Fibroblast of skin of left biceps (primary cell): ENCODE measurements at regions not wholly inside any gene's neighbourhood (a gene's known extent, or its start where the extent isn't known, plus 50 kb on each side); places are given as distances from the start of the nearest gene placed in this dataset.

Experiments used
- DNase-seq, 2 experiments: peaks; one replicate each; pipeline ENCODE4 v3.0.0-alpha.2; 2013; ENCODE audit warnings: low read depth in 2 of 2

DNA sequence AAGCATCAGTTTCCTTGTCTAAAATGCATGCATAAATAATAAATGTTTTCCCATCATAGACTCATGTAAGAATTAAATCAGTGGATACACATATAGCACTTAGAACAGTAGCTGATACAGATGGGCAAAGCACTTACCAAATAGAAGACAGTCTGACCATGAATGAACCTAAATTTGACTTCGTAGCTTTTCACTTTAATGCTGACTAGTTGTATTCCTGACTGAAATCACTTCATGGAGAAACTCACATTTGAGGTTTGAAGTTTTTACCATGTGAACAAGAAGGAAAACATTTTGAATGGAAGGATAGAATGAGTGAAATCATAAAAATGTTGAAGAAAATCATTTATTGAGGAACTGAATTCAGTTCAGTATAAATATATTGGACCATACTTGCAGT, 68.8 kb upstream of the TMCO5A start:
- DNase-seq, result no peak

DNA sequence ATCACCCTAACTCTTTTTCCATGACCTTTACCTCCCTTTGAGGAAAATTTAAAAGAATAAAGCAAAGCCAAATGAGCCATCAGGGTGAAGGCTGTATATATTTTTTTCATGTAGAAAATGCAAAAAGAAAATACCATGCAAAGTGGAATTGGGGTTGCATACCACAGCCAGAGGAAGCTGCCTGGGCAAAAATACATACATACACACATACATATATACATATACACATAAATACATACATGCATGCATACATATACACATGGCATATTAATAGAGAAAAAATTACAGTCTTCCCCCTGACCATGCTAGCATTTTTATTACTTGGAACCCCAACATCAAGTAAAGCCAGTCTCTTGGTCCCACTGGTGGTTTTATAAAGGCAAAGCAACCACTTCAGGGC, 63.7 kb upstream of the TMCO5A start:
- no peak for DNase-seq

DNA sequence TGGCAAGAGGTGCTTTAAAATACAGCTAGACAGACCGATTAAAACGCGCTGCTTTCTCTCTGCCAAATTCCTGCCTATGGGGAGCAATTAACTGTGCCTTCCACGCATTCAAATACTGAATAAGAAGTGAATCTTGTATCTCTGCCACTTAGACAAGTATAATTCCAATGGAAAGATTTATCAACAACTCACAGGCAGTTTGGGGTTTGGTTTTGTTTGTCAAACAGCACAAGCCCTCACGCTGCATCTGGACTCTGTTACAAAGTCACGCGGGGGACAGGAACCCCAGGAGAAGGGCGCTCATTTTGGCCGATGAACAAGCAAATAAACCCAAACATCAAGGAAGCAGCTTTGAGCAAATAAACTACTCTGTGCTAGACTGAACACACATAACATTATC, 61.8 kb upstream of the TMCO5A start:
- no peak for DNase-seq

DNA sequence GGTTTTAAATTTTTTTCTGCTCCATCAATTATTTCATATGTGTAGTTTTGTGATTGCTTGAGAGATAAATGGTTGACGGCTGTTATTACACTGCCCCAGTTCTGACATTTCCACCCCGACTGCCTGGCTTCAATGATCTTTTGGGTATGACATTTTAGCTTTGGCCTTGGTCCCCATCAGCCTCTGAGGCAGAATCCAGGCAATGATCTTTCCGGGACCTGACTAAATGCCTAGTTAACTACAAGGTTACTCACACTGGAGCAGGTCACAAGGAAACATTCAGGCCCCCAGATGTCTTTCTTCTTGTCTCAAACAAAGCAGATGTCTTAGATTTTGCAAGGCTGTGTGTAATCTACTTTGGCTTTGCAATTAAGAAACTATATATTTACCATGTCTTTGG, 61.1 kb upstream of the TMCO5A start:
- DNase-seq, result no peak

DNA sequence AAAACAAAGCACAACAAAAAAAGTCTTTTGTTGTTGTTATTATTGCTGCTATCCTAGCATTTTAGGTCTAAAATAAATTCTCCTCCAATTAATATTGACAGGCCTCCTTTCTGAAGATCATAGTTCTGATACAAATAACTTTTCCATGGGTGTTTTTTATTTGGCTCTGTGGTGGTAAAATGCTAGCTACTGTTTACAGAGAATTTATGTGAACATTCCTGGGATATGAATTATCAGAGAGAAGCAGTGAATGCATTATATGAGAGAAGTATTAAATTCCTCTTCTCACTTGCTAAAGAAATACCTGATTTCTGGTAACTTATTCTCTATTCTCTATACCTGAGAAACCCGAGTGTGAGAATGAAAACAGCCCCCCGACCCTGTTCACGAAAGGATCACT, 57.5 kb upstream of the TMCO5A start:
- DNase-seq, result no peak

DNA sequence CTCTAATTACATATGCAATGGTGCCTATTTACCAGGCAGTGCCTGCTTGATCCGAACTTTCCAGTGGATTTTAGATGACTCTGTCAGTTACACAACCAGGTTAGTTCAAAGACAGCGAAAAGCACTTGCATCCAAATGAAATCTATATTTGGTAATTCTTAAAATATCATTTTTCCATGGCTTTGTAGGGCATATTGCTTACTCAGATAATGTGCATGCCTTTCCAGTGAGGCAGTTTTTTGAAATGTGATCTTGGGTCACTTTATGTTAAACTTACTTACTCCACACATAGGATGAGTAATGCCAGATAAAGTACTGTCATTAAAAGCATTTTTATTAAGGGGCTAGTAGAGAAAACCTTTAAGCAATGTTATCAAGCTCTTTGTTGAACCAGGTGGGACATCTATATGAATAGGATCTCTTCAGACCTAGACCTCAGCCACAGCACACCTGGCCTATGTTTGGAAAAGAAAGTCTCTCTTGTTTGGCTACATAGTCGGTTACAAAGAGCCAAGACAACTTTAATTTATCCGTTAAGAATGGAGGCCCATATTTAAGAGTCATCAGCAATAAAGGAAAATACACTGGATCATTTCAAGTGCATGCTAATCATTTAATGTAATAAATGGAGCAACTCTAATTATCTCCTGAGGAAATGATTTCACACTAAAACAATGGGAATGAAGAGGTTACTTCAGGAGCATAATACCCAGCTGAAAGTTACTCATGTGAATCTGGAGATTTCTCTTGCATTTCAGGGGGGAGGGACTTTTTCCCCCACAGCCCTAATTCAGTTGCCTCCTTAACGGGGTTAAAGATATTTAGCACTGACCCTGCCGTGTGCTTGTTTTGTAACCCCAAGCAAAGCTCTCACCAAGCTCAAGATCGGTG, 56.3 kb upstream of the TMCO5A start:
- peak; percentile 79 to 86 for DNase-seq

DNA sequence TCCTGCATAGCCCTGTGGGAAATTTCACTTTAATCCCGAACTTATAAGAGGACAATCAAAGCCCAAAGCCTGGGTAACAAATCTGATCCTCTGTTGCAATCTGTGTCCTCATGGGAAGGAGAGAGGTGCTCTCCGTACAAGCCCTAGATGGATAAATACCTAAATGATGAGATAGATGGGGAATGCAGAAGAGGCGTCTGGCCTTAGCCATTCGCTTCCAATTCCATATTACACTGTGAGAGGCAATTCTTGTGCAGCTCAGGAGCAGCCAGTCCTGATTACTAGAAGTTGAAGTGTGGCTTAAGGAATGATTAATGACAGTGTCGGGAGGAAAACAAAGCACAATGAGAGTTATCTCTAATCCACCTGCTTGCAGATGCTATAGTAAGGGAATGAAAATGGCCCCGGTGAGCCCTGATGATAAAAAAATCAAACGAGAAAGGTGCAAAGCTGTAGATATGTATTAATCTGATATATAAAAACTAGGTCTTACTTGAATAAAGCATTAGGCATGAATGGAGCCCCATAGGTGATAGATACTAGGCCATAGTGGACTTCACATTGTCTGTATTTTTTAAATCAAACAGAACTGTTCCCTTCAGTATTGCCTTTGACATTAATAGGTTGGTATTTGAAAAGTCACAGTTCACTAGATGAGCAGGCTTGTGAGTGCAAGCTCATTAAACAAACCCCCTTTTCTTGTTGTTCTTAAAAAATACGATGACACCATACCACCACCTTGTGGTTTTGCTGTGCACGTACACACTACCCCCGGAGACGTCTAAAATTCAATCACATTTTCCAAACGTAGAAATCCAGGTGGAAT, 54.2 kb upstream of the TMCO5A start:
- DNase-seq, result peak; percentile 60 to 65

DNA sequence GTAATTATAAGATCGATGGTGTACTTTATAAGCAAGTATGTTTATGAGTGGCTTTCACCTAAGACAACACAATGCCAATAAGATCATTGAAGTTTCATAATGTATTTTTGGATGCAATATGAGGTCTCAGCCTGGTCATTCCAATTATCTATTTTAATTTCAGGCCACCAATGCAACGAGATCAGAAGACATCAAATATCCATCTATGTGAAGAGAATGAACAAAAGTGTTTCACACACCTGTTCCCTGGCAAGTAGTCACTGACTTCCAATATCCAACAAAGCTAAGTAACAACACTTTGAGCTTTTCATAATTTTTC, 53.6 kb upstream of the TMCO5A start:
- DNase-seq, result no peak

DNA sequence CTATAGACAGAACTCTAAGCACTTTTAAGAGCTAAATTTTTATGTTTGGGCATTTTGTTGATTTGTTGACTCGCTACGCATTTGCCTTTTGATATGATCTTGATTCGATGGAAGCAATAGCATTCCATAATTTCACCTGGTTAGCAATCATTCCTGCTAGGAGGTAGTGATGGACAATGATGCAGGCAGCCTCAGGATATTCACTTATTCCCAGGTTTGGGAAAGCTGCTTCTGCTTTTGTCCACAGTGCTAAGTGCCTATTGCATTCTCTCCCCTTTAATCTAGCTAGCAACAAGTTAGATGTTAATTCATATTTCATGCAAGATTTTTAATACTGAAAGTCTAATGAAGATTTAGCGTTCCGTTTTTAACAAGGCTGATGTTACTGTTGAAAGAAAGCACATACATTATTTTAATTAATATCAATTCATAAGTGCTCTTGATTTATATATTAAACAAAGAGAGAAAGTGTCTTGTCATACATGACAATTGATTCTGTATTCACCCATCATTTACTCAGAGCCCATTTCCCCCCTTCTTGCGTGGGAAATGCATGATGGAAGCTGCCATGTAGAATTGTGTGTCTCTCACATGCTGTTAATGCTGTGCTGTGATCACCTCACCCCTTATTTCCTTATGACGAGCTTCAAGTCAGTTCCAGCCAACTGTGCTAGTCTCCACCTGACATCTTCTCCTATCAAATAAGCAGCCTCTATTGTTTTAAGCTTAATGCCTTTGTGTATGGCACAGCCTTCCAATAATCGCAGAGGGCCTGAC, 53.0 kb upstream of the TMCO5A start:
- DNase-seq, result no peak

DNA sequence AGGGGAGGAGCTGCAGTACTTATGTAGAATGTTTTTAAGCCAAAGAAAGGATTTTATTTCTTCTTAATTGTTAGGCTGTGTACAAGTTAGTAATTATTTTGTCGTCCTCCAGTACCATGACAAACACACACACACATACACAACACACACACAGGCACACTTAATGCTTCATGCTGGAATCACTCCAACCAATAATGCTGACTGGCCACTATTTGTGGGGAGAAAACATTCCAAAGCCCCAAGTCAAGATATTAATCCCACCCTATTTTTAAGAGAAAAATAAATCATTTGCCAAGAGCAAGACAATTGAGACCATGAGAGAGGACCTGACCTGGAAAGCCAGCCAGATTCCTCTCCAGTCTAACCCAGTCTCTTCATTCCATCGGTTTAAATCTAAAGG, 51.8 kb upstream of the TMCO5A start:
- DNase-seq, result no peak
